HCT116 (cell line): ENCODE measurements at regions not wholly inside any gene's neighbourhood (a gene's known extent, or its start where the extent isn't known, plus 50 kb on each side); places are given as distances from the start of the nearest gene placed in this dataset.

ENCODE experiments used
- ATAC-seq: fragments of 200-7000 bp; cut with Tn5 transposase; 2 replicates; pipeline ENCODE4 v1.9.1; 2020; ENCODE audit warnings: mild to moderate bottlenecking, moderate library complexity
- BruUV-seq: library from RNA; stranded (reverse); fragments of 400-500 nt; replicated peaks from 2 replicates; lab custom pipeline; 2021; lab: Mats Ljungman, UMichigan
- CTCF ChIA-PET: fragments of 300-600 bp; sonication (Branson Sonifier 250); formaldehyde crosslinking; loops from one replicate; lab custom pipeline; 2021; ENCODE audit warnings: antibody characterized with exemption; lab: Charles Lee
- POLR2A ChIA-PET: fragments of 300-600, 350-600 bp; sonication (Branson Sonifier 250); formaldehyde crosslinking; loops from one replicate; lab custom pipeline; 2021; ENCODE audit warnings: antibody characterized with exemption; lab: Charles Lee
- RAD21 ChIA-PET, 2 experiments: fragments of 300-600 bp; sonication (Branson Sonifier 250); formaldehyde crosslinking; loops; one replicate each; lab custom pipeline; 2023; ENCODE audit warnings: low total read pairs in 2 of 2; ENCODE audit not compliant: uncharacterized antibody in 2 of 2, unreplicated experiment in 2 of 2, low non-redundant PET in 1 of 2; lab: Charles Lee
- DNase-seq: peaks from one replicate; pipeline ENCODE4 v3.0.0-alpha.2; 2010; ENCODE audit warnings: low read depth, low spot score
- H2AFZ ChIP-seq: fragments of 200-600 bp; shearing (Covaris generic), sonication (generic); 2 replicates; pipeline ENCODE4 v1.6.1; 2017; ENCODE audit warnings: low read depth, mixed run types, mixed read lengths, antibody characterized with exemption, low read length; ENCODE audit not compliant: poor library complexity, severe bottlenecking
- H3K27ac ChIP-seq: 2 replicates; pipeline ENCODE4 v1.5.1; 2012; ENCODE audit warnings: low read depth, low read length
- H3K27me3 ChIP-seq: fragments of 200-600 bp; sonication (generic); 2 replicates; pipeline ENCODE4 v1.6.1; 2016; ENCODE audit warnings: mixed run types, low read length, mixed read lengths; ENCODE audit not compliant: insufficient read depth
- H3K36me3 ChIP-seq, 2 experiments: fragments of 200-500 bp in 1 of 2; fragments of 200-600 bp in 1 of 2; sonication (Bioruptor generic) in 1 of 2; sonication (generic) in 1 of 2; 2 replicates each; pipeline versions ENCODE4 v1.5.1 to v1.6.1; 2014 to 2016; ENCODE audit warnings: low read length in 2 of 2, inconsistent platforms in 1 of 2, mixed read lengths in 1 of 2, mixed run types in 1 of 2; ENCODE audit not compliant: insufficient read depth in 2 of 2, control insufficient read depth in 1 of 2
- H3K4me1 ChIP-seq, 2 experiments: fragments of 200-600 bp in 1 of 2; sonication (generic) in 1 of 2; 2 replicates each; pipeline versions ENCODE4 v1.5.1 to v1.6.1; 2012 to 2017; ENCODE audit warnings: low read length in 2 of 2, inconsistent platforms in 1 of 2, mild to moderate bottlenecking in 1 of 2, mixed read lengths in 1 of 2, mixed run types in 1 of 2, moderate library complexity in 1 of 2; ENCODE audit not compliant: insufficient read depth in 2 of 2, control insufficient read depth in 1 of 2
- H3K4me2 ChIP-seq: fragments of 200-600 bp; sonication (generic); 2 replicates; pipeline ENCODE4 v1.6.1; 2017; ENCODE audit warnings: mixed run types, low read length, mixed read lengths
- H3K4me3 ChIP-seq, 2 experiments: fragments of 200-600 bp in 1 of 2; sonication (generic) in 1 of 2; replicated peaks in 1 of 2; 2 replicates each; pipeline ENCODE4 v1.5.1; 2011 to 2016; ENCODE audit warnings: low read length in 2 of 2, control low read depth in 1 of 2, low read depth in 1 of 2, mild to moderate bottlenecking in 1 of 2, mixed read lengths in 1 of 2, mixed run types in 1 of 2
- H3K79me2 ChIP-seq: fragments of 200-600 bp; sonication (generic); 2 replicates; pipeline ENCODE4 v1.6.1; 2017; ENCODE audit warnings: mild to moderate bottlenecking, mixed run types, low read length, moderate library complexity, mixed read lengths; ENCODE audit not compliant: insufficient read depth
- H3K9ac ChIP-seq: fragments of 200-600 bp; sonication (generic); 2 replicates; pipeline ENCODE4 v1.6.1; 2016; ENCODE audit warnings: low read length, mixed read lengths
- H3K9me2 ChIP-seq: fragments of 200-600 bp; sonication (generic), shearing (Covaris generic); 2 replicates; pipeline ENCODE4 v1.6.1; 2017; ENCODE audit warnings: mixed run types, mild to moderate bottlenecking, moderate library complexity; ENCODE audit not compliant: insufficient read depth
- H3K9me3 ChIP-seq, 2 experiments: fragments of 200-500 bp in 1 of 2; fragments of 200-600 bp in 1 of 2; sonication (Bioruptor generic) in 1 of 2; sonication (generic) in 1 of 2; 2 replicates each; pipeline ENCODE4 v1.6.1; 2014 to 2017; ENCODE audit warnings: low read length in 2 of 2, mixed read lengths in 2 of 2, inconsistent platforms in 1 of 2, low read depth in 1 of 2, mild to moderate bottlenecking in 1 of 2, mixed run types in 1 of 2, moderate library complexity in 1 of 2; ENCODE audit not compliant: control insufficient read depth in 1 of 2, insufficient read depth in 1 of 2
- H4K20me1 ChIP-seq: fragments of 200-600 bp; sonication (generic), shearing (Covaris generic); 2 replicates; pipeline ENCODE4 v1.6.1; 2017; ENCODE audit warnings: mixed run types, mild to moderate bottlenecking, moderate library complexity; ENCODE audit not compliant: insufficient read depth
- EGR1 ChIP-seq: IDR thresholded peaks from 2 replicates; pipeline ENCODE4 v1.6.1; 2012; ENCODE audit warnings: low read depth
- ELF1 ChIP-seq: IDR thresholded peaks from 2 replicates; pipeline ENCODE4 v1.6.1; 2012; ENCODE audit warnings: low read depth, borderline replicate concordance
- EZH2phosphoT487 ChIP-seq: fragments of 200-600 bp; IDR thresholded peaks from 2 replicates; pipeline ENCODE4 v1.6.1; 2018; ENCODE audit warnings: antibody characterized with exemption, borderline replicate concordance
- MAX ChIP-seq: IDR thresholded peaks from 2 replicates; pipeline ENCODE4 v1.6.1; 2012
- POLR2A ChIP-seq: IDR thresholded peaks from 2 replicates; pipeline ENCODE4 v1.7.0; 2011; ENCODE audit warnings: borderline replicate concordance; ENCODE audit not compliant: insufficient read depth, insufficient read length; ENCODE audit errors: extremely low read depth
- POLR2AphosphoS5 ChIP-seq: IDR thresholded peaks from 2 replicates; pipeline ENCODE4 v1.6.1; 2011; ENCODE audit warnings: mild to moderate bottlenecking, low read depth, low read length, moderate library complexity
- SIN3A ChIP-seq: IDR thresholded peaks from 2 replicates; pipeline ENCODE4 v1.6.1; 2012; ENCODE audit warnings: low read depth
- TCF7L2 ChIP-seq: IDR thresholded peaks from 2 replicates; pipeline ENCODE4 v1.7.0; 2011; ENCODE audit warnings: borderline replicate concordance, inconsistent platforms; ENCODE audit not compliant: insufficient read depth, insufficient read length; ENCODE audit errors: extremely low read depth
- YY1 ChIP-seq: IDR thresholded peaks from 2 replicates; pipeline ENCODE4 v1.6.1; 2011; ENCODE audit warnings: low read length, low read depth, moderate library complexity, mild to moderate bottlenecking; ENCODE audit not compliant: insufficient replicate concordance; ENCODE audit errors: extremely low read depth
- ZNF274 ChIP-seq: fragments of 200-500 bp; sonication (Bioruptor generic); IDR thresholded peaks from 2 replicates; pipeline ENCODE4 v1.6.1; 2014; ENCODE audit warnings: mild to moderate bottlenecking, low read depth, low read length, inconsistent platforms
- intact Hi-C: fragments of 100-400 bp; cut with micrococcal nuclease; formaldehyde crosslinking; loops from 2 replicates; pipeline ENCODE4 v1.10.0; 2022
- TF ChIP-seq, protein P1 (sequence below): IDR thresholded peaks from 2 replicates; pipeline ENCODE4 v1.6.1; 2012; ENCODE audit warnings: low read depth

DNA sequence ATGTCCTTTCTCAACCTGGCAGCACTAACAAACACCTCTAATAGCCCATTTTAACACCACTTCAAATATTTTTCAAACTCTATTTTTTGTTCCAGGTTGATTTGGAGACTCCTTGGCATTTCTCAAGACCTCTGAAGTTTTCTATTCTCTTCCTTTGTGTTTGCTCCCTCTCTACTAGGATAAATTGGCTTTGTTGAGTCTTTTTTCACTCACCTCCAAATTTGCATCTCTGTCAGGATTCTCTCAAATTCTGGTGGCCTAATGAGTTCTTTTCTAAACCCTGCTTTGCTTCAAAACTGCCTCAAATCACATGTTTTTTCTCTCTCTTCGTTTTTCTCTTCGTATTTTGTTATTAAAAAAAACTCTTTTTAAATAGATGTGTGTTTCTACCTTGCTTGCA is 582.2 kb upstream of the ADGRL4 start:
- H3K4me1 ChIP-seq, result no peaks in the 10 kb centered on the region
- ATAC-seq (no peak), DNase-seq (no peak)
- RAD21 ChIA-PET, result no interaction called here
- BruUV-seq, result no TSS peak
- no peaks in the 10 kb centered on the region for H3K36me3 ChIP-seq
- intact Hi-C loops, result no loop called here
- H3K9me3 ChIP-seq, result no peaks in the 10 kb centered on the region
- no peaks in the 10 kb centered on the region for H3K79me2 ChIP-seq
- no peak overlapping the region for H3K9ac ChIP-seq
- CTCF ChIA-PET, result no interaction called here
- no peak overlapping the region for H3K4me2 ChIP-seq
- H3K27me3 ChIP-seq, result no peaks in the 10 kb centered on the region
- no peaks in the 10 kb centered on the region for H3K9me2 ChIP-seq
- no peak overlapping the region for H2AFZ ChIP-seq
- H4K20me1 ChIP-seq, result no peaks in the 10 kb centered on the region
- POLR2A ChIA-PET, result no interaction called here
- no peak overlapping the region for H3K4me3 ChIP-seq
- H3K27ac ChIP-seq, result no peak overlapping the region
- TF ChIP-seq MAX (no peak), SIN3A (no peak), EZH2phosphoT487 (no peak), EGR1 (no peak)

DNA sequence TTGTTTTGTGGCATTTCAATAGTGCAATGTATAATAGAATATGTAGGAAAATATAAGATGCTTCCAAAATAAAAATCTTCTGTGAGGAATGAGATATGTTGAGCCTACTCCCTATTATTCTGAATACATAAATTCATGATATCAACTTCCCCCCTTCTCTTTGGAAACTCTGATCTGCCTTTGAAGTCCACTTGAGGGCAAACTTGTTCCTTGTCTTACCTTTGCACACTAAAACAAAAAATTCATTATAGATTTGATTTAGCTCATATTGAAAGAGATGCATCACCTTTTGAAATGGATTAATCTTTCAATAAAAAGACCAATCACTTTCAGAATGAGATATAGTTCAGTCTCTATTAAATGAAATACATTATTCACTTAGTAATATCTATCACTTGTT is 580.7 kb upstream of the ADGRL4 start:
- no peaks in the 10 kb centered on the region for H4K20me1 ChIP-seq
- TF ChIP-seq, protein P1, sequence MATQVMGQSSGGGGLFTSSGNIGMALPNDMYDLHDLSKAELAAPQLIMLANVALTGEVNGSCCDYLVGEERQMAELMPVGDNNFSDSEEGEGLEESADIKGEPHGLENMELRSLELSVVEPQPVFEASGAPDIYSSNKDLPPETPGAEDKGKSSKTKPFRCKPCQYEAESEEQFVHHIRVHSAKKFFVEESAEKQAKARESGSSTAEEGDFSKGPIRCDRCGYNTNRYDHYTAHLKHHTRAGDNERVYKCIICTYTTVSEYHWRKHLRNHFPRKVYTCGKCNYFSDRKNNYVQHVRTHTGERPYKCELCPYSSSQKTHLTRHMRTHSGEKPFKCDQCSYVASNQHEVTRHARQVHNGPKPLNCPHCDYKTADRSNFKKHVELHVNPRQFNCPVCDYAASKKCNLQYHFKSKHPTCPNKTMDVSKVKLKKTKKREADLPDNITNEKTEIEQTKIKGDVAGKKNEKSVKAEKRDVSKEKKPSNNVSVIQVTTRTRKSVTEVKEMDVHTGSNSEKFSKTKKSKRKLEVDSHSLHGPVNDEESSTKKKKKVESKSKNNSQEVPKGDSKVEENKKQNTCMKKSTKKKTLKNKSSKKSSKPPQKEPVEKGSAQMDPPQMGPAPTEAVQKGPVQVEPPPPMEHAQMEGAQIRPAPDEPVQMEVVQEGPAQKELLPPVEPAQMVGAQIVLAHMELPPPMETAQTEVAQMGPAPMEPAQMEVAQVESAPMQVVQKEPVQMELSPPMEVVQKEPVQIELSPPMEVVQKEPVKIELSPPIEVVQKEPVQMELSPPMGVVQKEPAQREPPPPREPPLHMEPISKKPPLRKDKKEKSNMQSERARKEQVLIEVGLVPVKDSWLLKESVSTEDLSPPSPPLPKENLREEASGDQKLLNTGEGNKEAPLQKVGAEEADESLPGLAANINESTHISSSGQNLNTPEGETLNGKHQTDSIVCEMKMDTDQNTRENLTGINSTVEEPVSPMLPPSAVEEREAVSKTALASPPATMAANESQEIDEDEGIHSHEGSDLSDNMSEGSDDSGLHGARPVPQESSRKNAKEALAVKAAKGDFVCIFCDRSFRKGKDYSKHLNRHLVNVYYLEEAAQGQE, result no peak
- TF ChIP-seq ELF1 (no peak), SIN3A (no peak), POLR2AphosphoS5 (no peak), YY1 (no peak), MAX (no peak), TCF7L2 (no peak), POLR2A (no peak), ZNF274 (no peak)
- H3K36me3 ChIP-seq, result no peaks in the 10 kb centered on the region
- H3K9ac ChIP-seq, result no peak overlapping the region
- intact Hi-C loops, result no loop called here
- no peak overlapping the region for H2AFZ ChIP-seq
- H3K9me3 ChIP-seq, result no peaks in the 10 kb centered on the region
- ChIA-PET CTCF (no interaction called here), POLR2A (no interaction called here), RAD21 (no interaction called here)
- H3K9me2 ChIP-seq, result no peaks in the 10 kb centered on the region
- H3K4me1 ChIP-seq, result no peaks in the 10 kb centered on the region
- no peak overlapping the region for H3K4me2 ChIP-seq
- ATAC-seq (no peak), DNase-seq (no peak)
- BruUV-seq, result no TSS peak
- no peak overlapping the region for H3K27ac ChIP-seq
- H3K79me2 ChIP-seq, result no peaks in the 10 kb centered on the region
- no peaks in the 10 kb centered on the region for H3K27me3 ChIP-seq
- no peak overlapping the region for H3K4me3 ChIP-seq
